ENCODE measurements at regions not wholly inside any gene's neighbourhood (a gene's known extent, or its start where the extent isn't known, plus 50 kb on each side); places are given as distances from the start of the nearest gene placed in this dataset.
A peak's percentile ranks its signal among the peaks of the same experiment; 100 is the strongest.

DNA sequence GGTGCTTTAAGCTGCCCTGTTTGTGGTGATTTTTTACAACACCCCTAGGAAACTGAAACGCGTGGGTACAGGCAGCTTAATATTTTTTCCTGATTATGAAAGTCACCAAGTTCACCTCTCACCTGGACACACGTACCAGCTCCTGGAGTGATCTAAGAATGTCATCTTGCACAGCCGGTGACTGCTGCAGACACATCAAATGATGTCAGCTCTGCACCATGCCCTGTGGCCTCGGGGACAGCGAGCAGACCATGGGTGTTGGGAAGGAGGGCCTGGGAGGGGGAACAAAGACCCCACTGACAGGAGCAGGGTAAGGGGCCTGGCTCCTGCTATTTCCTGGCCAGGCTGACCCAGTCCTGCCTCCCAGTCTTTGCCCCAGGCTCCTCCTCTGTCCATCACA is 272.7 kb downstream of the PARN start:
- H3K4me3 ChIP-seq (ENCODE audit: low read depth, low read length), result no peak overlapping the region
- no peak for DNase-seq (ENCODE audit: low read depth, low spot score)
- POLR2A ChIA-PET, result no interaction called here

GRCh38 chr16:14356064-14356463 is 274.0 kb downstream of the PARN start:
- H3K4me3 ChIP-seq (ENCODE audit: low read depth, low read length), result no peak overlapping the region
- no peak for TF ChIP-seq CTCF (IDR thresholded peaks at IDR 0.05; ENCODE audit: insufficient read depth, low read length, missing control alignments)
- CTCF ChIA-PET, result no interaction called here
- POLR2A ChIA-PET, result no interaction called here
- no peak for DNase-seq (ENCODE audit: low read depth, low spot score)

More for the DNA sequence above, 272.7 kb downstream of the PARN start:
- no peak for TF ChIP-seq CTCF (IDR thresholded peaks at IDR 0.05; ENCODE audit: insufficient read depth, low read length, missing control alignments)
- CTCF ChIA-PET, result no interaction called here

DNA sequence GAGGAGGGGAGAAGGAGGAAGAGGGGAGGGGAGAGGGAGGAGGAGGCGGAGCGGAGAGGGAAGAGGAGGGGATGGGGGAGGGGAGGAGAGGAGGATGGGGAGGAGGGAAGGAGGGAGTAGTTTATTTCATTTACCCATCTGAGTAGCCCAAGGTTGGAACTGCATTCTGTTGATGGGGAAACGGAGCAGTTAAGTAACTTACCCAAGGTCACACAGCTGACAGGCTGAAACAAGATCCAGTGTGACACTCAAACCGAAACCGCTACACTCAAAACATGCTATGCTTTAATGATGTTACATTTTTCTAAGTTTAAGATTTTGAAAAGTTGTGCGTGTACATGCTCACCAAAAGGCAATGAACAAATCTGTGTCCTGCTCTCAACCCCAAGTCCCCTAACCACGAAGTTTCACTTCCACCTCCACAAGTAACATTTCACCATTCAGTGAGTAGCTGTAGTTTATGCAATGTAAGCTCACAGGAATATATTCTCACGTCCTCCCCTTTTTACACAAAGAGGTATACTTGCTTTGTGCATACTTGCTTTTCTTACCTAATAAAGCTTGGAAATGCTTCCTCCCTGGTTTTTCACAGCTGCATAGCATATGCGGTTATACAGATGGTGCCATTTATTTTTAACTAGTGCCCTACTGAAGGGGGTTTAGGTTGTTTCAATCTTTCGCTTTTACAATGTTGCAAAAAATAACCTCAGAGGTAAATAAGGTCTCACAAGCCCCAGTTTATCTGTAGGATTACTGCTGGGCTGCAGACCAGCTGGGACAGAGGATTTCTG is 275.3 kb downstream of the PARN start:
- DNase-seq (ENCODE audit: low read depth, low spot score), result no peak
- ChIA-PET CTCF (no interaction called here), POLR2A (no interaction called here)
- H3K4me3 ChIP-seq (ENCODE audit: low read depth, low read length), result peak overlapping the region; percentile 33
- TF ChIP-seq CTCF (IDR thresholded peaks at IDR 0.05; ENCODE audit: insufficient read depth, low read length, missing control alignments), result no peak

DNA sequence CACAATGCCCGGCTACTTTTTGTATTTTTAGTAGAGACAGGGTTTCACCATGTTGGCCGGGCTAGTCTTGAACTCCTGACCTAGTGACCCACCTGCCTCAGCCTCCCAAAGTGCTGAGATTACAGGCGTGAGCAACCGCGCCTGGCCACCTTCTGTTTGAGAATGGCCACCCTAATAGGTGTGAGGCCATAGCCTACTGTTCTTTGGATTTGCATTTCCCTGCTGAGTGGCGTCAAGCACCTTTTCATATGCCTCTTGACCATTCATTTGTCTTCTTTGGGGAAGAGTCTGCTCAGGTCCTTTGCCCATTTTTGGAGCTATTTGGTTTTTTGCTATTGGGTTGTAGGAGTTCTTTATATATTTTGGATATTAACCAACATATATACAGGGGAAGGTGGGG is 276.7 kb downstream of the PARN start:
- CTCF ChIA-PET, result no interaction called here
- TF ChIP-seq CTCF (IDR thresholded peaks at IDR 0.05; ENCODE audit: insufficient read depth, low read length, missing control alignments), result no peak
- POLR2A ChIA-PET, result no interaction called here
- no peak for DNase-seq (ENCODE audit: low read depth, low spot score)
- no peak overlapping the region for H3K4me3 ChIP-seq (ENCODE audit: low read depth, low read length)

DNA sequence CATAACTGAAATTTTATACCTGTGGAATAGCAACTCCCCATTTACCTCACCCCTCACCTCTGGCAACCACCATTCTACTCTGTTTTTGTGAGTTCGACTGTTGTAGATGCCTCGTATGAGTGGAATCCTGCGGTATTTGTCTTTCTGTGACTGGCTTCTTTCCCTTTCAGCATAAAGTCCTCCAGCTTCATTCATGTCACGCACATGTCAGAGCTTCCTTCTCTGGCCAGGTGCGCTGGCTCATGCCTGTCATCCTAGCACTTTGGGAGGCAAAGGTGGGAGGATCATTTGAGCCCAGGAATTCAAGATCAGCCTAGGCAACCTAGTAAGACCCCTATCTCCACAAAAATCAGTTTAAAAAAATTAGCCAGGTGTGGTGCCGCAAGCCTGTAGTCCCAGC is 278.4 kb downstream of the PARN start:
- POLR2A ChIA-PET, result no interaction called here
- no peak for DNase-seq (ENCODE audit: low read depth, low spot score)
- TF ChIP-seq CTCF (IDR thresholded peaks at IDR 0.05; ENCODE audit: insufficient read depth, low read length, missing control alignments), result no peak
- no peak overlapping the region for H3K4me3 ChIP-seq (ENCODE audit: low read depth, low read length)
- CTCF ChIA-PET, result interaction anchor here (0.7 kb wide), 1 partner anchor 170 kb away, joined by 3 read pairs; no protein-coding TSS in a partner anchor

DNA sequence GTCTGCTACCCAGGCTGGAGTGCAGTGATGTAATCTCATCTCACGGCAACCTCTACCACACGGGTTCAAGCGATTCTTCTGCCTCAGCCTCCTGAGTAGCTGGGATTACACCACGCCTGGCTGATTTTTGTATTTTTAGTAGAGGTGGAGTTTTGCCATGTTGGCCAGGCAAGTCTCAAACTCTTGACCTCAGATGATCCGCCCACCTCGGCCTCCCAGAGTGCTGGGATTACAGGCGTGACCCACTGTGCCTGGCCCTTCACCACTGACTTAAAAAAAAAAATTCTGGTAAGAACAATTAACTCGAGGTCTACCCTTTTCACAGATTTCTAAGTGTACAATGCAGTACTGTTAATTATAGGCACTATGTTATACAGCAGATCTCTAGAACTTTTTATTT is 279.4 kb downstream of the PARN start:
- ChIA-PET POLR2A (no interaction called here), CTCF (no interaction called here)
- no peak for DNase-seq (ENCODE audit: low read depth, low spot score)
- no peak for TF ChIP-seq CTCF (IDR thresholded peaks at IDR 0.05; ENCODE audit: insufficient read depth, low read length, missing control alignments)
- H3K4me3 ChIP-seq (ENCODE audit: low read depth, low read length), result no peak overlapping the region
